ENCODE measurements at regions not wholly inside any gene's neighbourhood (a gene's known extent, or its start where the extent isn't known, plus 50 kb on each side); places are given as distances from the start of the nearest gene placed in this dataset.

DNA sequence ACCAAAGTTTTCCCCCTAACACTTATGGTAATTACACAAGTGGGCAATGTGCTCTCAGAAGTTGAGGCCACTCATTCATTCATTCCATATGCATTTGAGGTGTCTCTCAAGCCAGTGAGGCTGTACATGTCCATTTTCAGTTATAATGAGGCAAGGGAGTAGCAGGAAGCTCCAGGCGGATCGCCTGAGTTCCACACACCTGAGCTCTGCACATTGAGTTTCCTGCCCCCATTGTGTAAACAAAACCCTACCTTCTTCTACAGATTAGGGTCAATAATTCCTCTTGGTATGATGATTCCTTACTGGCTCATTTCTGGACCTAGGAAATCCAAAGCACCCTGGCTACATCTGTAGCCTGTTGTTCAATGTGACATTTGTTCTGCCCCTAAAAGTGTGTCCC, 555.3 kb downstream of the MED13L start:
- Histone ChIP-seq H3K9me1 (replicated peaks; ENCODE audit: control insufficient read depth, extremely low read depth, insufficient read depth, low read length) (no peaks in the 10 kb centered on the region), H3K4me1 (ENCODE audit: control insufficient read depth, extremely low read depth, insufficient read depth, low read length) (no peaks in the 10 kb centered on the region), H3K4me2 (ENCODE audit: insufficient read depth, low read length) (no peak overlapping the region), H3K36me3 (ENCODE audit: control insufficient read depth in 2 of 2, extremely low read depth in 1 of 2, insufficient read depth in 2 of 2, low read length in 2 of 2) (no peaks in the 10 kb centered on the region), H3K27me3 (ENCODE audit: control insufficient read depth in 2 of 2, insufficient read depth in 2 of 2, low read length in 2 of 2) (no peaks in the 10 kb centered on the region), H3K9ac (replicated peaks; ENCODE audit: extremely low read depth, insufficient read depth, low read length) (no peak overlapping the region), H3K27ac (ENCODE audit: insufficient read depth, low read depth, low read length) (no peak overlapping the region), H3K9me3 (replicated peaks; ENCODE audit: control insufficient read depth, insufficient read depth, low read length) (peaks cover 5% of the 10 kb centered on the region), H2AFZ (ENCODE audit: low read depth, low read length) (no peak overlapping the region), H4K20me1 (replicated peaks; ENCODE audit: control insufficient read depth, extremely low read depth, insufficient read depth, low read length) (no peaks in the 10 kb centered on the region), H3K4me3 (replicated peaks in 1 of 3; ENCODE audit: insufficient read depth in 1 of 3, low read depth in 1 of 3, low read length in 3 of 3) (no peak overlapping the region), H3K79me2 (ENCODE audit: control insufficient read depth, insufficient read depth, low read length) (no peaks in the 10 kb centered on the region)
- ChIA-PET CTCF (no interaction called here), POLR2A (no interaction called here)
- intact Hi-C loops (cut with micrococcal nuclease) (no loop called here), dilution Hi-C loops (cut with MboI; ENCODE audit: extremely low pct_ligation_motif_present, low sequenced_read_pairs) (no loop called here)
- DNase-seq (ENCODE audit: low read depth, low spot score) (no peak), FAIRE-seq (no peak)
- no peak for TF ChIP-seq POLR2A (IDR thresholded peaks at IDR 0.05; ENCODE audit: low read depth, low read length)
- no peak for TF ChIP-seq POLR2AphosphoS5 (IDR thresholded peaks at IDR 0.05; ENCODE audit: insufficient read depth, low read depth, low read length)
- no peak for TF ChIP-seq FOS (IDR thresholded peaks at IDR 0.05; ENCODE audit: borderline replicate concordance, insufficient read depth, low read length)
- TF ChIP-seq, protein P1, sequence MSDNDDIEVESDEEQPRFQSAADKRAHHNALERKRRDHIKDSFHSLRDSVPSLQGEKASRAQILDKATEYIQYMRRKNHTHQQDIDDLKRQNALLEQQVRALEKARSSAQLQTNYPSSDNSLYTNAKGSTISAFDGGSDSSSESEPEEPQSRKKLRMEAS (IDR thresholded peaks at IDR 0.05; ENCODE audit: insufficient read depth, insufficient read length), result no peak
- TF ChIP-seq EZH2 (IDR thresholded peaks at IDR 0.05; ENCODE audit: borderline replicate concordance, low read depth, low read length, severe bottlenecking), result no peak
- TF ChIP-seq JUN (IDR thresholded peaks at IDR 0.05; ENCODE audit: borderline replicate concordance, insufficient read depth, insufficient read length, low read depth), result no peak
- TF ChIP-seq, protein P2, sequence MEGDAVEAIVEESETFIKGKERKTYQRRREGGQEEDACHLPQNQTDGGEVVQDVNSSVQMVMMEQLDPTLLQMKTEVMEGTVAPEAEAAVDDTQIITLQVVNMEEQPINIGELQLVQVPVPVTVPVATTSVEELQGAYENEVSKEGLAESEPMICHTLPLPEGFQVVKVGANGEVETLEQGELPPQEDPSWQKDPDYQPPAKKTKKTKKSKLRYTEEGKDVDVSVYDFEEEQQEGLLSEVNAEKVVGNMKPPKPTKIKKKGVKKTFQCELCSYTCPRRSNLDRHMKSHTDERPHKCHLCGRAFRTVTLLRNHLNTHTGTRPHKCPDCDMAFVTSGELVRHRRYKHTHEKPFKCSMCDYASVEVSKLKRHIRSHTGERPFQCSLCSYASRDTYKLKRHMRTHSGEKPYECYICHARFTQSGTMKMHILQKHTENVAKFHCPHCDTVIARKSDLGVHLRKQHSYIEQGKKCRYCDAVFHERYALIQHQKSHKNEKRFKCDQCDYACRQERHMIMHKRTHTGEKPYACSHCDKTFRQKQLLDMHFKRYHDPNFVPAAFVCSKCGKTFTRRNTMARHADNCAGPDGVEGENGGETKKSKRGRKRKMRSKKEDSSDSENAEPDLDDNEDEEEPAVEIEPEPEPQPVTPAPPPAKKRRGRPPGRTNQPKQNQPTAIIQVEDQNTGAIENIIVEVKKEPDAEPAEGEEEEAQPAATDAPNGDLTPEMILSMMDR (IDR thresholded peaks at IDR 0.05; ENCODE audit: extremely low read depth in 1 of 2, insufficient read depth in 1 of 2, low read depth in 1 of 2, low read length in 2 of 2), result no peak
- TF ChIP-seq MYC (IDR thresholded peaks at IDR 0.05; ENCODE audit: low read depth, low read length), result no peak
- TF ChIP-seq GATA2 (IDR thresholded peaks at IDR 0.05; ENCODE audit: insufficient read depth, insufficient read length, low read depth, low read length), result no peak
- no TSS peak for BruUV-seq (replicated peaks)

All from endothelial cell of umbilical vein (primary cell).